ENCODE measurements at regions not wholly inside any gene's neighbourhood (a gene's known extent, or its start where the extent isn't known, plus 50 kb on each side); places are given as distances from the start of the nearest gene placed in this dataset.

DNA sequence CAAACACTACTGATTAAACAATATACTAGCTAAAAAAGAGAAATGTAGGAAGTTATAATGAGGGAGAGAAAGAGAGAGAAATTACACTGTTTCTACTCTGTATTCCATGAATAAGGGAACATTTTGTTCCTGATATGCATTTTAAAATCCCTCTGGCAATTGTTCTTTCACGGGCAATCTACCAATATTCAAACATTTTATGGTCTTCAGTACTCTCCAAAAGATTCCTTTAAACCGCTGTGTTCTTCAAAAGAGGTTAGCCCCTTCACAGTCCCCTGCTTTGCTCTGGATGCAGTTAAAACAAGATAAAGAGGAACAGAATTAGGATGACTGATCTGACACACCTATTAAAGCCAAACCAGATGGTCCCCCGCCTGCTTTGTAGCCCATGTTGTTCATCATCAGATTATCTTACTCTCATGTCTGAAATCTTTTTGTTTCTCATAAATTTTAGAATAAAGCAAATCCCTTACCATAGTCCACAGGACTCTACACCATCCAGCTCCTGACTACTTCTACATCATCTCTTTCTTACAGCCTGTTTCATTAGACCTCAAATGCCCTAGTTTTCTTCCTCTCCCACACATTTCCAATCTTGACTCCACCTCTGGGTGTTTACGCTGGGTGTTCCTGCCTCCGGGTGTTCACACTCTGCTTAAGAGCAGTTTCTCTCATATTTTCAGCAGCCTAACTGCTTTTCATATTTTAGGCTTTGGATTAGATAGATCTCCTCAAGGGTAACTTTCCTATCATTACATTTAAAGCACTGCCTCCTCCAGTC, 399.7 kb downstream of the COL12A1 start (continued):
- TF ChIP-seq ZNF75A (CRISPR knock-in tag; IDR thresholded peaks at IDR 0.05): no peak

DNA sequence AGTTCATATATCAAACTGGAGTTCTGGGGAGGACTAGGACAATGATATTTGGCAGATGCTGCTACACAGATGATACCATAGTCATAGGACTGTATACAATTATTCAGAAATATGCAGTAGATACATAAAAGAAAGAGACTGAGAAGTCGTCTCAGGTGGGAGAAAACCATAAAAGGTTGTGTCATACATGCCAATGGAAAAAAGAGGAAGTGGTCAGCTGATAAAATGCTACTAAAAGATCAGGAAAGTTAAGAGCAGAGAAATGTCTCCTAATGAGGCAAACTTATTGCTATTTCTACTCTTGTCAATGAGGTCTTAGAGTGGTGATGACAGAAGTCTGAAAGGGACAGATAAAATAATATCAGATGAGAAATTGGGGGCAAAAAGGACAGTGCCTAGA, 407.6 kb downstream of the COL12A1 start:
- Histone ChIP-seq H3K4me3 (no peak overlapping the region), H2AFZ (ENCODE audit: low read depth, low read length) (no peak overlapping the region), H3K9me1 (ENCODE audit: control insufficient read depth, insufficient read depth, low read length) (no peaks in the 10 kb centered on the region), H3K27me3 (ENCODE audit: control insufficient read depth in 2 of 2, insufficient read depth in 2 of 2, low read length in 2 of 2) (no peaks in the 10 kb centered on the region), H4K20me1 (replicated peaks; ENCODE audit: control insufficient read depth, insufficient read depth, low read length) (no peaks in the 10 kb centered on the region), H3K4me2 (ENCODE audit: insufficient read depth, low read length) (no peak overlapping the region), H3K36me3 (ENCODE audit: control insufficient read depth, insufficient read depth, low read length) (no peaks in the 10 kb centered on the region), H3K79me2 (ENCODE audit: control insufficient read depth, insufficient read depth, low read length) (no peaks in the 10 kb centered on the region), H3K4me1 (replicated peaks in 1 of 2; ENCODE audit: control insufficient read depth in 2 of 2, insufficient read depth in 2 of 2, low read length in 2 of 2) (no peaks in the 10 kb centered on the region), H3K27ac (ENCODE audit: extremely low read depth, low read depth, low read length) (no peak overlapping the region), H3K9ac (ENCODE audit: insufficient read depth in 1 of 2, low read depth in 2 of 2, low read length in 2 of 2) (no peak overlapping the region), H3K9me3 (replicated peaks; ENCODE audit: control insufficient read depth, insufficient read depth, low read depth, low read length) (no peaks in the 10 kb centered on the region; the same call in 1 of the 2 replicates)
- no peak for ATAC-seq
- CTCF ChIA-PET (ENCODE audit: low intra/inter-chr PET ratio): no interaction called here
- TF ChIP-seq, protein P1, sequence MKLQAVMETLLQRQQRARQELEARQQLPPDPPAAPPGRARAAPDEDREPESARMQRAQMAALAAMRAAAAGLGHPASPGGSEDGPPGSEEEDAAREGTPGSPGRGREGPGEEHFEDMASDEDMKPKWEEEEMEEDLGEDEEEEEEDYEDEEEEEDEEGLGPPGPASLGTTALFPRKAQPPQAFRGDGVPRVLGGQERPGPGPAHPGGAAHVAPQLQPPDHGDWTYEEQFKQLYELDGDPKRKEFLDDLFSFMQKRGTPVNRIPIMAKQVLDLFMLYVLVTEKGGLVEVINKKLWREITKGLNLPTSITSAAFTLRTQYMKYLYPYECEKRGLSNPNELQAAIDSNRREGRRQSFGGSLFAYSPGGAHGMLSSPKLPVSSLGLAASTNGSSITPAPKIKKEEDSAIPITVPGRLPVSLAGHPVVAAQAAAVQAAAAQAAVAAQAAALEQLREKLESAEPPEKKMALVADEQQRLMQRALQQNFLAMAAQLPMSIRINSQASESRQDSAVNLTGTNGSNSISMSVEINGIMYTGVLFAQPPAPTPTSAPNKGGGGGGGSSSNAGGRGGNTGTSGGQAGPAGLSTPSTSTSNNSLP (IDR thresholded peaks at IDR 0.05; ENCODE audit: borderline replicate concordance, low read depth, low read length): no peak
- no peak for TF ChIP-seq ZNF232 (CRISPR knock-in tag; IDR thresholded peaks at IDR 0.05)
- no peak for TF ChIP-seq ZNF316 (IDR thresholded peaks at IDR 0.05)
- TF ChIP-seq TEAD2 (tag; IDR thresholded peaks at IDR 0.05): no peak
- peak; percentile 72 for TF ChIP-seq SPI1 (IDR thresholded peaks at IDR 0.05; ENCODE audit: borderline replicate concordance, low read depth, low read length)
- TF ChIP-seq HNRNPLL (IDR thresholded peaks at IDR 0.05; ENCODE audit: low read depth, low read length, poor library complexity, severe bottlenecking): no peak
- TF ChIP-seq, protein P2, sequence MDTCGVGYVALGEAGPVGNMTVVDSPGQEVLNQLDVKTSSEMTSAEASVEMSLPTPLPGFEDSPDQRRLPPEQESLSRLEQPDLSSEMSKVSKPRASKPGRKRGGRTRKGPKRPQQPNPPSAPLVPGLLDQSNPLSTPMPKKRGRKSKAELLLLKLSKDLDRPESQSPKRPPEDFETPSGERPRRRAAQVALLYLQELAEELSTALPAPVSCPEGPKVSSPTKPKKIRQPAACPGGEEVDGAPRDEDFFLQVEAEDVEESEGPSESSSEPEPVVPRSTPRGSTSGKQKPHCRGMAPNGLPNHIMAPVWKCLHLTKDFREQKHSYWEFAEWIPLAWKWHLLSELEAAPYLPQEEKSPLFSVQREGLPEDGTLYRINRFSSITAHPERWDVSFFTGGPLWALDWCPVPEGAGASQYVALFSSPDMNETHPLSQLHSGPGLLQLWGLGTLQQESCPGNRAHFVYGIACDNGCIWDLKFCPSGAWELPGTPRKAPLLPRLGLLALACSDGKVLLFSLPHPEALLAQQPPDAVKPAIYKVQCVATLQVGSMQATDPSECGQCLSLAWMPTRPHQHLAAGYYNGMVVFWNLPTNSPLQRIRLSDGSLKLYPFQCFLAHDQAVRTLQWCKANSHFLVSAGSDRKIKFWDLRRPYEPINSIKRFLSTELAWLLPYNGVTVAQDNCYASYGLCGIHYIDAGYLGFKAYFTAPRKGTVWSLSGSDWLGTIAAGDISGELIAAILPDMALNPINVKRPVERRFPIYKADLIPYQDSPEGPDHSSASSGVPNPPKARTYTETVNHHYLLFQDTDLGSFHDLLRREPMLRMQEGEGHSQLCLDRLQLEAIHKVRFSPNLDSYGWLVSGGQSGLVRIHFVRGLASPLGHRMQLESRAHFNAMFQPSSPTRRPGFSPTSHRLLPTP (IDR thresholded peaks at IDR 0.05; ENCODE audit: borderline replicate concordance, extremely low read depth, insufficient read length): no peak
- TF ChIP-seq SAFB2 (IDR thresholded peaks at IDR 0.05; ENCODE audit: borderline replicate concordance, low read depth, low read length, severe bottlenecking): no peak
- BruUV-seq (replicated peaks): no TSS peak
- in situ Hi-C loops (cut with MboI) (no loop called here), intact Hi-C loops (cut with micrococcal nuclease) (no loop called here)
- no peak for FAIRE-seq
- 0% methylated on average over 1 of the region's 1 CpG for whole genome bisulfite sequencing (ENCODE audit: insufficient coverage, low coverage, missing lambda C conversion rate)
- DNase-seq (ENCODE audit: extremely low read depth in 1 of 4, low spot score in 3 of 4): no peak
- POLR2A ChIA-PET: no interaction called here

Data from K562 (cell line).